Breast epithelium (tissue), 3 donors: ENCODE measurements at regions not wholly inside any gene's neighbourhood (a gene's known extent, or its start where the extent isn't known, plus 50 kb on each side); places are given as distances from the start of the nearest gene placed in this dataset.

ENCODE experiments used
- CTCF ChIP-seq, 3 donors: fragments of 450-650 bp; IDR thresholded peaks; one replicate each; pipeline ENCODE4 v1.5.1; 2016 to 2017; ENCODE audit warnings: antibody characterized with exemption in 3 of 3, mild to moderate bottlenecking in 3 of 3, moderate library complexity in 3 of 3
- POLR2AphosphoS5 ChIP-seq, 3 donors: sonication (generic); formaldehyde crosslinking; IDR thresholded peaks; one replicate each; pipeline ENCODE4 v1.6.1; 2017; ENCODE audit warnings: antibody characterized with exemption in 3 of 3

GRCh38 chr6:85278466-85279035 is 171.3 kb upstream of the NT5E start:
- TF ChIP-seq POLR2AphosphoS5 (IDR thresholded peaks at IDR 0.05) (no peak), CTCF (IDR thresholded peaks at IDR 0.05) (no peak)
